Activated CD4-positive, alpha-beta T cell treated with anti-CD3 and anti-CD28 coated beads, Interleukin-2, amount 10 ng/mL, durations not matched to agents 7 days and 5 days (primary cell): ENCODE measurements at regions not wholly inside any gene's neighbourhood (a gene's known extent, or its start where the extent isn't known, plus 50 kb on each side); places are given as distances from the start of the nearest gene placed in this dataset.

Experiments used
- CTCF ChIA-PET: fragments of 350-600 bp; sonication (Branson Sonifier 250); formaldehyde crosslinking; loops from one replicate; lab custom pipeline; 2021; ENCODE audit warnings: antibody characterized with exemption; lab: Charles Lee
- POLR2A ChIA-PET: fragments of 350-600 bp; sonication (Branson Sonifier 250); formaldehyde crosslinking; loops from one replicate; lab custom pipeline; 2021; ENCODE audit warnings: antibody characterized with exemption; lab: Charles Lee
- DNase-seq: peaks from one replicate; pipeline ENCODE4 v3.0.0-alpha.2; 2020
- H3K27ac Mint-ChIP-seq: one replicate; pipeline ENCODE4 v1.8.0; 2021; ENCODE audit warnings: mild to moderate bottlenecking, moderate library complexity, mixed read lengths
- H3K27me3 Mint-ChIP-seq: one replicate; pipeline ENCODE4 v1.8.0; 2021; ENCODE audit warnings: mixed read lengths
- H3K36me3 Mint-ChIP-seq: one replicate; pipeline ENCODE4 v1.8.0; 2021; ENCODE audit warnings: low read depth, mixed read lengths
- H3K4me1 Mint-ChIP-seq: one replicate; pipeline ENCODE4 v1.8.0; 2021; ENCODE audit warnings: mixed read lengths
- H3K4me3 Mint-ChIP-seq: one replicate; pipeline ENCODE4 v1.8.0; 2021; ENCODE audit warnings: mild to moderate bottlenecking, moderate library complexity, mixed read lengths
- H3K9me3 Mint-ChIP-seq: one replicate; pipeline ENCODE4 v1.8.0; 2021; ENCODE audit warnings: mixed read lengths

DNA sequence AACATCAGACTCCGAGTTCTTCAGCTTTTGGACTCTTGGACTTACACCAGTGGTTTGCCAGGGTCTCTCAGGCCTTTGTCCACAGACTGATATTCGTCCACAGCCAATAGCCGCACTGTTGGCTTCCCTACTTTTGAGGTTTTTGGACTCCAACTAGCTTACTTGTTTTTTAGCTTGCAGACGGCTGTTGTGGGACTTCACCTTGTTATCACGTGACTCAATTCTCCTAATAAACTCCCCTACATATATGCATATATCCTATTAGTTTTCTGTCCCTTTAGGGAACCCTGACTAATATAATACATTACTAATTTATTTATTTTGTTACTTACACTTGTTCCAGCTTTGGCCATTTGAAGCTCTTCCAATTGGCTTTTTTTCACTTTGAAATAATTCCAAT, 311.3 kb downstream of the BMP2 start:
- H3K4me1 Mint-ChIP-seq, result no peaks in the 10 kb centered on the region
- CTCF ChIA-PET, result interaction anchor here (0.6 kb wide), 1 partner anchor 960 kb away, joined by 5 read pairs; no protein-coding TSS in a partner anchor
- H3K27ac Mint-ChIP-seq, result no peak overlapping the region
- H3K36me3 Mint-ChIP-seq, result no peaks in the 10 kb centered on the region
- H3K4me3 Mint-ChIP-seq, result no peak overlapping the region
- H3K9me3 Mint-ChIP-seq, result no peaks in the 10 kb centered on the region
- POLR2A ChIA-PET, result no interaction called here
- no peak for DNase-seq
- no peaks in the 10 kb centered on the region for H3K27me3 Mint-ChIP-seq

DNA sequence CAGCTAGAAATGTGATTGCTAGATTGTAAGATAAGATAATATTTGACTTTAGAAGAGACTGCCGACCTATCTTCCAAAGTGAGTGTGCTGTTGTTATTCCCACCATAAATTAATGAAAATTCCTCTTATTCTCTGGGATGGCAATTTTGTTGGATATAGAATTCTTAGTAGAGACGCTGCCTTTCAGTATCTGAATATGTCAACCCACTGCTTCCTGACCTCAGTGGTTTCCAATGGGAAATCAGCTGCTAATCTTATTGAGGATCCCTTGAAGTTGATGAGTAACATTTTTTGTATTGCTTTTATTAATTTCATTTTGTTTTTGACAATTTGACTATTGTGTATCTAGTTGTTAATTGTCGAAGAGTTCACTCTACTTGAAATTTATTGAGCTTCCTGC, 313.0 kb downstream of the BMP2 start:
- CTCF ChIA-PET, result no interaction called here
- Mint-ChIP-seq H3K4me1 (no peaks in the 10 kb centered on the region), H3K4me3 (no peak overlapping the region), H3K9me3 (no peaks in the 10 kb centered on the region), H3K27ac (no peak overlapping the region), H3K36me3 (no peaks in the 10 kb centered on the region), H3K27me3 (no peaks in the 10 kb centered on the region)
- DNase-seq, result no peak
- POLR2A ChIA-PET, result no interaction called here

- H3K27me3 Mint-ChIP-seq, result no peaks in the 10 kb centered on the region
- H3K27ac Mint-ChIP-seq, result no peak overlapping the region
- H3K4me3 Mint-ChIP-seq, result no peak overlapping the region
- H3K36me3 Mint-ChIP-seq, result no peaks in the 10 kb centered on the region
- H3K4me1 Mint-ChIP-seq, result no peaks in the 10 kb centered on the region
- no peak for DNase-seq
- H3K9me3 Mint-ChIP-seq, result no peaks in the 10 kb centered on the region
- CTCF ChIA-PET, result no interaction called here
- POLR2A ChIA-PET, result no interaction called here
These were observed 318.0 kb downstream of the BMP2 start for GRCh38 chr20:7085467-7085866.

GRCh38 chr20:7087803-7088202, 320.3 kb downstream of the BMP2 start:
- H3K4me1 Mint-ChIP-seq, result no peaks in the 10 kb centered on the region
- H3K9me3 Mint-ChIP-seq, result no peaks in the 10 kb centered on the region
- H3K36me3 Mint-ChIP-seq, result no peaks in the 10 kb centered on the region
- no peak overlapping the region for H3K4me3 Mint-ChIP-seq
- DNase-seq, result no peak
- ChIA-PET POLR2A (no interaction called here), CTCF (no interaction called here)
- no peak overlapping the region for H3K27ac Mint-ChIP-seq
- no peaks in the 10 kb centered on the region for H3K27me3 Mint-ChIP-seq

- Mint-ChIP-seq H3K9me3 (no peaks in the 10 kb centered on the region), H3K4me3 (no peak overlapping the region), H3K27ac (no peak overlapping the region), H3K36me3 (no peaks in the 10 kb centered on the region), H3K27me3 (no peaks in the 10 kb centered on the region), H3K4me1 (no peaks in the 10 kb centered on the region)
- ChIA-PET CTCF (no interaction called here), POLR2A (no interaction called here)
- DNase-seq, result no peak
These were observed 322.5 kb downstream of the BMP2 start for GRCh38 chr20:7090001-7090400.

DNA sequence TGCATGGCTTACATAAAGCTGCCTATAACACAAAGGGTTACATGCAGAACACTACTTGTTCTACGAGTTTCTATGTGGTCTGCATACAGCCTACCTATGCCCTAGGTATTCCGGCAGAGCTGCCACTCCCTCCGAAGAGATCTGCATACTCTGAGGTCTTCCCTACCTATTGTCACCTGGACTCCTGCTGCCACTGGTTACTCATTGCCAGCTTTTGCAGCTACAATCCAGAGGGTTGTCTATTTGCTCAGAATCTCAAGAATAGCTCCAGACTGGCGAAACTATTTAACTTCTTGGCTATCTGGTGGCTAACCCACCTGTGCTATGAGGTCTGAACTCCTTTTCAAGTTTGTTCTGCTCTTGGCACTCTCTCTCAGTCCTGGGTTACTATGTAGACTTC, 323.3 kb downstream of the BMP2 start:
- H3K4me3 Mint-ChIP-seq, result no peak overlapping the region
- no peaks in the 10 kb centered on the region for H3K36me3 Mint-ChIP-seq
- ChIA-PET POLR2A (no interaction called here), CTCF (no interaction called here)
- DNase-seq, result no peak
- no peaks in the 10 kb centered on the region for H3K27me3 Mint-ChIP-seq
- no peaks in the 10 kb centered on the region for H3K4me1 Mint-ChIP-seq
- H3K9me3 Mint-ChIP-seq, result no peaks in the 10 kb centered on the region
- no peak overlapping the region for H3K27ac Mint-ChIP-seq

GRCh38 chr20:7091655-7092054, 324.2 kb downstream of the BMP2 start:
- no peak overlapping the region for H3K4me3 Mint-ChIP-seq
- no peak for DNase-seq
- POLR2A ChIA-PET, result interaction anchor here (0.6 kb wide), 1 partner anchor 835 kb away, joined by 3 read pairs; no protein-coding TSS in a partner anchor
- no peak overlapping the region for H3K27ac Mint-ChIP-seq
- no peaks in the 10 kb centered on the region for H3K4me1 Mint-ChIP-seq
- H3K36me3 Mint-ChIP-seq, result no peaks in the 10 kb centered on the region
- no peaks in the 10 kb centered on the region for H3K27me3 Mint-ChIP-seq
- H3K9me3 Mint-ChIP-seq, result no peaks in the 10 kb centered on the region
- CTCF ChIA-PET, result no interaction called here

DNA sequence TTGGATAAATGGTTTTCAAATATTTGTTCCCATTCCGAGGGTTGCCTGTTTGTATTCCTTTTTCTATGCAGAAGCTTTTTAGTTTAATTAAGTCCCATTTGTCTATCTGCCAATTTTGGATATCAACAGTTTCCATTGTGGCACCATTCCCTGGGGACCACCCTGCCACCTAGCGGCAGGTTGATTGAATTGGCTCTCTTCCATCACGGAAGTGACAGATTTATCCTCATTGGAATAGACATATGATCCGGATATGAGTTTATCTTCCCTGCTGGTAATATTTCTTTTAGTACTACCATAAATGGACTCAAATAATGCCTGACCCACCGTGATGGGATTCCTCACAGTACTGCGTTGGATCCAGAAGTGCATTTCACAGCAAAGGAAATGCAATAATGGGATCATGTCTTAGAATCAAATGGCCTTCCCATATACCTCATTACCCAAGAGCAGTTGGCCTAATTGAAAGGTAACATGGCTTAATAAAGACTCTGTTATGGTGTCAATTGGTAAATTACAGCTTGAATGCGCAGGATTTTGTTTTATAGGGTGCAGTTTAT, 327.0 kb downstream of the BMP2 start:
- Mint-ChIP-seq H3K4me3 (no peak overlapping the region), H3K27ac (no peak overlapping the region), H3K36me3 (no peaks in the 10 kb centered on the region), H3K9me3 (no peaks in the 10 kb centered on the region), H3K27me3 (no peaks in the 10 kb centered on the region), H3K4me1 (no peaks in the 10 kb centered on the region)
- CTCF ChIA-PET, result no interaction called here
- POLR2A ChIA-PET, result no interaction called here
- no peak for DNase-seq

DNA sequence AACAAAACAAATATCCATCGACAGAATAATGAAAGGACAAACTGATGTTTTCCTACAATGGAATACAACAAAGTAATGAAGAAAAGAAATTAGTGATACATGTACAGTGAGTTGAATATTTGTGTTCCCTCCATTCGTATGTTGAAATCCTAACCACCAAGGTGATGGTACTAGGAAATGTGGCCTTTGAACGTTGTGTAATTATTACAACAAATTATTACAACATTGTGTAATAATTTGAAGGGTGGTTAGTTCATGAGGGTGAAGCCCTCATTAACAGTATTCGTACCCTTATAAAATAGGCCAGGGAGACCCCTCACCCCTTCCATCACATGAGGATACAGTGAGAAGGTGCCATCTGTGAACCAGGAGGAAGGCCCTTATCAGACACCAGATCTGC, 339.4 kb downstream of the BMP2 start:
- no peak for DNase-seq
- H3K36me3 Mint-ChIP-seq, result no peaks in the 10 kb centered on the region
- POLR2A ChIA-PET, result no interaction called here
- H3K4me1 Mint-ChIP-seq, result no peaks in the 10 kb centered on the region
- CTCF ChIA-PET, result no interaction called here
- no peak overlapping the region for H3K4me3 Mint-ChIP-seq
- no peaks in the 10 kb centered on the region for H3K9me3 Mint-ChIP-seq
- H3K27me3 Mint-ChIP-seq, result no peaks in the 10 kb centered on the region
- H3K27ac Mint-ChIP-seq, result no peak overlapping the region

DNA sequence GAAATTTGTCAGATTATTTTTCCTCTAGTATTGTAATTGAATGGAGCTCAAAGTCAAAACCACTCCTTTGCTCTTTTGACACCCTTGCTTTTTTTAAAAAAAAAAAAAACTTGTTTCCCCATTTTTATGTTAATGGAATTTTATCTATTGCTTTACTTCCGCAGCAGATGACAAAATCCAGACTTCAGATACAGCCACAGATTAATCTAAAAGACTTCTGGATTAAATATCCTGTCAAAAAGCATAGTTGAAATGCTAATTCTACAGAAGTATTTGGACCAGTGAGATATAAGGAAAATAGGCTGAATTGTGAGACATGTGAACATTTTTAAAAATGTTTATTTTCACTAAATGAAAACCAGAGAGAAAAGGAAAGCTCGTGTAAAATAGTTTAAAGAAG, 341.4 kb downstream of the BMP2 start:
- Mint-ChIP-seq H3K27me3 (no peaks in the 10 kb centered on the region), H3K4me3 (no peak overlapping the region), H3K27ac (no peak overlapping the region), H3K9me3 (peaks cover 2% of the 10 kb centered on the region), H3K36me3 (no peaks in the 10 kb centered on the region), H3K4me1 (no peaks in the 10 kb centered on the region)
- ChIA-PET POLR2A (no interaction called here), CTCF (no interaction called here)
- no peak for DNase-seq

DNA sequence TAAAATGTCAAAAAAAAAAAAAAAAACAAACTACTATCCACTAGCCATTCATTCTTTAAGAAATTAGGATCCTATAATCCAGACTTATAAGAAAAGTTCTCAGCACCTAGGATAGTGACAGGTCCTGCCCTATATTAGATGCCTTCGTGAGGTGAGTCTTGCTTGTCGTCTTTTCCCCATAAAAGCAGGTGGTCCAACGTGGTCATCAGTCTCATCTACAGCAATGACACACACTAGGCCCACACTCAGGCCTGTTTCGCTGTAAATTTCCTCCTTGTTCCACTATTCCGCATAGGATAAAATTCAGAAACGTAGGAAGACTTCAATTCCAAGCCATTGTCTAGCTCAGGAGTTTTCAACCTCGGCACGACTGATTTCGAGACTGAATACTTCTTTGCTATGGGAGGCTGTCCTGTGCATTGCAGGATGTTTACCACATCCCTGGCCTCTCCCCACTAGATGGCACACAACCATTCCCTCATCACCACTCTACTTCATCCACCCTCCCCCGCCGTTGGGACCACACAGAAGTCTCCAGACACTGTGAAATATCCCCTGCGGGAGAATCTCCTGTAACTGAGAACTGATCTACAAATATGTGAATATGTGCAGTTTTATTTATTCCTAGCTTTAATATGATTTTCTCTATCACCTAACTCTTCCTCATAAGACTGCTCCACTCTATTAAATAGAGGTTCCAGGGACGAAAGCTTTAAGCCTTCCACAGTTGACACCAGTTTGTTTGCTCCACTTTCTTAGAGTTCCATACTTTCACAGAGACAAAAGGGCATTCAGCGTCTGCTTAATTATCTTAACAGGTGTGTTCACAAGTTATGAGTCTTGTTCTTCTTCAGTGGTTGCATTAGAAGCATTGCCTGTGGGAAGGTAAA, 346.3 kb downstream of the BMP2 start:
- POLR2A ChIA-PET, result no interaction called here
- CTCF ChIA-PET, result no interaction called here
- H3K27ac Mint-ChIP-seq, result no peak overlapping the region

GRCh38 chr20:7123457-7123856, 356.0 kb downstream of the BMP2 start:
- no peak overlapping the region for H3K4me3 Mint-ChIP-seq
- no peak for DNase-seq
- no peak overlapping the region for H3K27ac Mint-ChIP-seq
- ChIA-PET CTCF (no interaction called here), POLR2A (no interaction called here)
- H3K9me3 Mint-ChIP-seq, result no peaks in the 10 kb centered on the region
- H3K36me3 Mint-ChIP-seq, result no peaks in the 10 kb centered on the region
- no peaks in the 10 kb centered on the region for H3K27me3 Mint-ChIP-seq
- H3K4me1 Mint-ChIP-seq, result no peaks in the 10 kb centered on the region

More for the DNA sequence above, 346.3 kb downstream of the BMP2 start:
- H3K4me3 Mint-ChIP-seq, result no peak overlapping the region
- DNase-seq, result no peak
- H3K4me1 Mint-ChIP-seq, result no peaks in the 10 kb centered on the region
- H3K36me3 Mint-ChIP-seq, result no peaks in the 10 kb centered on the region
- no peaks in the 10 kb centered on the region for H3K27me3 Mint-ChIP-seq
- peaks cover 2% of the 10 kb centered on the region for H3K9me3 Mint-ChIP-seq

GRCh38 chr20:7124120-7124519, 356.6 kb downstream of the BMP2 start:
- POLR2A ChIA-PET, result no interaction called here
- Mint-ChIP-seq H3K36me3 (no peaks in the 10 kb centered on the region), H3K27me3 (no peaks in the 10 kb centered on the region), H3K4me1 (no peaks in the 10 kb centered on the region), H3K27ac (no peak overlapping the region), H3K4me3 (no peak overlapping the region), H3K9me3 (no peaks in the 10 kb centered on the region)
- CTCF ChIA-PET, result no interaction called here
- no peak for DNase-seq

DNA sequence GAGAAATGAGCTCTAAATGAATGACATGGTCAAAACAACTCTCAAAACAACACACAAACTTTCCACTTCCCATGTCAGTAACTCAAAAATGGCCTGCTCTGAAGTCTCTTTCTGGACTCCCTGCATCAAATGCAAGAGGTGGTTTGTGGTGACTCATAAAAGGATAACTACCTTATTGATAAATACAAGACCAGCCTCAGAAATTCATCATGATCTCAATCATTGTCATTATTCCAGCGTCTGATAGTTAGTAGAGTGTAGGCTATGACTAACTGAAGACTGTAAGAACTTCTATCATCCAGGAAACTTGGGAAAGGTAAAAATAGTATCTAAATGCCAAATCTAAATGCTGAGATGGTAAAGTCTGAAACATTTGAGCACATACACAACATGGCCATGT, 369.4 kb downstream of the BMP2 start:
- Mint-ChIP-seq H3K9me3 (no peaks in the 10 kb centered on the region), H3K27ac (no peak overlapping the region), H3K27me3 (no peaks in the 10 kb centered on the region), H3K4me3 (no peak overlapping the region), H3K4me1 (no peaks in the 10 kb centered on the region), H3K36me3 (no peaks in the 10 kb centered on the region)
- ChIA-PET CTCF (no interaction called here), POLR2A (no interaction called here)
- no peak for DNase-seq
